Tibial artery (tissue), 4 donors: ENCODE measurements at regions not wholly inside any gene's neighbourhood (a gene's known extent, or its start where the extent isn't known, plus 50 kb on each side); places are given as distances from the start of the nearest gene placed in this dataset.

Experiments
- DNase-seq, 2 donors: peaks; one replicate each; pipeline ENCODE4 v3.0.0-alpha.2; 2019
- H3K27ac ChIP-seq, 2 donors: fragments of 200-600 bp; sonication (generic) in 1 of 2; 1 replicate in 1 of 2; 2 replicates in 1 of 2; pipeline ENCODE4 v1.5.1; 2018 to 2019; ENCODE audit warnings: mild to moderate bottlenecking in 1 of 2
- H3K27me3 ChIP-seq, 2 donors: fragments of 200-600 bp; sonication (generic) in 1 of 2; one replicate each; pipeline versions ENCODE4 v1.5.1 to v1.6.0; 2016 to 2019
- H3K36me3 ChIP-seq, 3 donors: fragments of 200-600 bp; sonication (generic) in 2 of 3; one replicate each; pipeline ENCODE4 v1.5.1; 2016 to 2019; ENCODE audit warnings: mild to moderate bottlenecking in 2 of 3
- H3K4me1 ChIP-seq, 4 donors: fragments of 200-600 bp; sonication (generic) in 2 of 4; 1 replicate in 3 of 4; 2 replicates in 1 of 4; pipeline ENCODE4 v1.5.1; 2016 to 2019
- H3K4me3 ChIP-seq, 2 donors: fragments of 200-600 bp; sonication (generic) in 1 of 2; 1 replicate in 1 of 2; 2 replicates in 1 of 2; pipeline ENCODE4 v1.5.1; 2018 to 2019; ENCODE audit warnings: mild to moderate bottlenecking in 2 of 2
- H3K9me3 ChIP-seq, 3 donors: fragments of 200-600 bp; sonication (generic) in 1 of 3; one replicate each; pipeline ENCODE4 v1.5.1; 2016 to 2019
- intact Hi-C: fragments of 100-400 bp; cut with DNase I; formaldehyde crosslinking; loops from one replicate; pipeline ENCODE4 v1.15.0; 2023; ENCODE audit warnings: low total_unique reads
- TF ChIP-seq, protein P1 (sequence below), 2 experiments: fragments of 200-600 bp in 1 of 2; fragments of 450-650 bp in 1 of 2; IDR thresholded peaks; one replicate each; pipeline ENCODE4 v1.5.1; 2017 to 2019; ENCODE audit warnings: antibody characterized with exemption in 2 of 2, mild to moderate bottlenecking in 1 of 2, moderate library complexity in 1 of 2

DNA sequence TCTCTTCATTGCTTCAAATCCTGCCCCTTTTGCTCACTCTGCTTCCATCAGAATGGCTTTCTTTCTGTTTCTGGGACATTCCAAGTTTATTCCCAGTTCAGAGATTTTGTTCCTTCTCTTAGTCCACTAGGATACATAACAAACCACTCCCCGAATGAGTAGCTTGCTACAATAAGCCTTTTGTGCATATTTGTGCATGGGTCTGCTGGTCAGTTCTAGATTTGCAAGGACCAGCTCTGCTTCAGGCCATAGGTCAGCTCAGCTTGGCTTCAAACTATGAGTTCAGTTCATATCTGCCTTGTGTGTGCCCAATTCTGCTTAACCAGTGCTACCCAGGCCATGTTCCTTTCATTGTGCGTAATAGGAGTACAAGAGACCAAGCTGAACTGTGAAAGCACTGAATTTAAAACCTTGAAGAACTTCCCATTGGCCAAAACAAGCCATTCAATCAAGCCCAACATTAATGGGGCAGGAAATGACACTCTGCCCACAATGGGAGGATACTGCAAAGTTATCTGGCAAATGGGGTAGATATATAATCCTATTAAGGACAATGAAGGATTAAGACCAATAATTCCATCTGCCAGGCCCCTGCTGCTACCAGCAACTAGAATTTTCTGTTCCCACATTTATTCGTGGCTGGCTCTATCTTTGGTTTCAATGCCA is 328.8 kb downstream of the PRELID2 start:
- no peaks in the 10 kb centered on the region for H3K36me3 ChIP-seq
- TF ChIP-seq, protein P1, sequence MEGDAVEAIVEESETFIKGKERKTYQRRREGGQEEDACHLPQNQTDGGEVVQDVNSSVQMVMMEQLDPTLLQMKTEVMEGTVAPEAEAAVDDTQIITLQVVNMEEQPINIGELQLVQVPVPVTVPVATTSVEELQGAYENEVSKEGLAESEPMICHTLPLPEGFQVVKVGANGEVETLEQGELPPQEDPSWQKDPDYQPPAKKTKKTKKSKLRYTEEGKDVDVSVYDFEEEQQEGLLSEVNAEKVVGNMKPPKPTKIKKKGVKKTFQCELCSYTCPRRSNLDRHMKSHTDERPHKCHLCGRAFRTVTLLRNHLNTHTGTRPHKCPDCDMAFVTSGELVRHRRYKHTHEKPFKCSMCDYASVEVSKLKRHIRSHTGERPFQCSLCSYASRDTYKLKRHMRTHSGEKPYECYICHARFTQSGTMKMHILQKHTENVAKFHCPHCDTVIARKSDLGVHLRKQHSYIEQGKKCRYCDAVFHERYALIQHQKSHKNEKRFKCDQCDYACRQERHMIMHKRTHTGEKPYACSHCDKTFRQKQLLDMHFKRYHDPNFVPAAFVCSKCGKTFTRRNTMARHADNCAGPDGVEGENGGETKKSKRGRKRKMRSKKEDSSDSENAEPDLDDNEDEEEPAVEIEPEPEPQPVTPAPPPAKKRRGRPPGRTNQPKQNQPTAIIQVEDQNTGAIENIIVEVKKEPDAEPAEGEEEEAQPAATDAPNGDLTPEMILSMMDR (IDR thresholded peaks at IDR 0.05), result no peak
- intact Hi-C loops, result no loop called here
- no peaks in the 10 kb centered on the region for H3K27me3 ChIP-seq
- H3K9me3 ChIP-seq, result no peaks in the 10 kb centered on the region
- H3K4me3 ChIP-seq, result no peak overlapping the region
- DNase-seq, result no peak
- peaks cover 0 to 25% (median 7%) of the 10 kb centered on the region in 4 donors for H3K4me1 ChIP-seq
- no peak overlapping the region for H3K27ac ChIP-seq

DNA sequence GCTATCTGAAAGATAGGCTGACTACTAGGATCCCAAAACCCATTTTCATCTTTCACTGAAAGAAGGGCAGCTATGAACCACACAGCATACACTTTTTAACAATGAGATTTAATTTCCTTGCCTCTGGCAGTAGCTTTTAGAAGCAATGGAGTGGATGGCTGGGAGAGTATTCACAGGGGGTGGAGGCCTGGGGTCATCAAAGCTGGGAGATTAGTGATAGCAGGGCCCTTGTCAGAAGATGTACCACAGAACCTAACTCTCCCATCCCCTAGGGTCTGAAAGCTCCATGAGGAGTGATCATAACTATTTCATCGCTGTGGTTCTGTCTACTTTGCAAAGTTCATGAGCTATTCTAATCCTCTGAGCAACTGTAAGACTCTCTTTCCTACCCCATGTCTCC is 332.2 kb downstream of the PRELID2 start:
- Histone ChIP-seq H3K4me3 (no peak overlapping the region), H3K27me3 (no peaks in the 10 kb centered on the region), H3K9me3 (no peaks in the 10 kb centered on the region), H3K27ac (no peak overlapping the region), H3K36me3 (no peaks in the 10 kb centered on the region), H3K4me1 (peaks cover 0 to 6% (median 0%) of the 10 kb centered on the region in 4 donors)
- intact Hi-C loops, result no loop called here
- no peak for DNase-seq
- TF ChIP-seq, protein P1 (IDR thresholded peaks at IDR 0.05), result no peak

DNA sequence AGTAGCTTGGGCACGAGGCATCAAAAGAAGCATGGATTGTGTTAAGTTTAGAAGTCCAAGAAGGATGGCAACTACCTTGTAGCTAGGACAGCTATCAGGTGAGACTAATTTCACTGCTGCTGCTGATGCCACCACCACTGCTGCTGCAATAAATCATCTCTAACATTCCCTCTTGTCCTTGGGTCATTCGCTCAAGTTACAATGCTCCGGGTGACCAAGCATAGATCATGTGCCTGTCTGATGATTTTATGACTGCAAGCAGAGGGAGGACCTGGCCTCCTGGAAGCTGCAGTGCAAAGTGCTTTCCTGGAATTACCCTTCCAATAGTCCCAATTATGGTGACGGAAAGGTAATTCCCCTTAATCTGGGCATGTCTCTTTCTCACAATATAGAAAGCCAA is 334.4 kb downstream of the PRELID2 start:
- TF ChIP-seq, protein P1 (IDR thresholded peaks at IDR 0.05), result no peak
- Histone ChIP-seq H3K27ac (no peak overlapping the region), H3K4me1 (peaks cover 0 to 15% (median under 1%) of the 10 kb centered on the region in 4 donors), H3K9me3 (no peaks in the 10 kb centered on the region), H3K4me3 (no peak overlapping the region), H3K27me3 (no peaks in the 10 kb centered on the region), H3K36me3 (no peaks in the 10 kb centered on the region)
- intact Hi-C loops, result no loop called here
- DNase-seq, result no peak

DNA sequence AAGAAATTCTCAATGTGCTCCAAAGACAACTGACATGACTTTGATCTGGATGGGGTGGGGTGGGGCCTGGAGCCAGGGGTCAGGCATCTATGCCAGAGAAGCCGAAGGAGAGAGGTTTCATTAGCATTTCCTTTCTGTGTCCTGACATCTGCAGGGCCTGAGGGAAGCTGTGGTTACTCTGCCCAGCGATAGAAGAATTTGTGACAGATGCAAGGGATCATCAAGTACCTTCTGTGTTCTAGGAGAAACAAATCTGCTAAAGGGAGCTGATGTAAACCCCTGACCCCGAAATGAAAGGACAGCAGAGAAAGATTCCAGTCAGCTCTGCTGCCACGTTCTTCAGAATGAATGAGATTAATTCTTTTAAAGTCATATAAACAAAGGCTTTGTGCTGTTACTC is 335.7 kb downstream of the PRELID2 start:
- H3K4me3 ChIP-seq, result no peak overlapping the region
- intact Hi-C loops, result no loop called here
- no peaks in the 10 kb centered on the region for H3K27me3 ChIP-seq
- no peaks in the 10 kb centered on the region for H3K9me3 ChIP-seq
- H3K27ac ChIP-seq, result no peak overlapping the region
- TF ChIP-seq, protein P1 (IDR thresholded peaks at IDR 0.05), result no peak
- H3K4me1 ChIP-seq, result peaks cover 0 to 26% (median 10%) of the 10 kb centered on the region in 4 donors
- DNase-seq, result no peak
- H3K36me3 ChIP-seq, result no peaks in the 10 kb centered on the region

DNA sequence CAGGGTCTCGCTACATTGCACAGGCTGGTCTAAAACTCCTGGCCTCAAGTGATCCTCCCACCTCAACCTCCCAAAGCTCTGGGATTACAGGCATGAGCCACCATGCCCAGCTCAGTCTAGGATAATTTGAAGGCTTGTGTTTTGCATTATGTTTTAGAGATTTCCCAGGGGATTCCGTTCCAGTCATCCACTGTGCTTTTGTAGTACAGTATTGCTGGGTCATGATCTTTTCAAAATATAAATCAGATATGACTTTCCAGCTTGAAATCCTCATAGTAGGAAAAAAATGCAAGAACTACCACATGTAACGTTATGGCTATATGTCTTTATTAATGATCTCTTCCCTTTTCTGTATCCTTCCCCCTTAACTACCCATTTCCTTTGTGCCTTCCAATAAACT is 338.1 kb downstream of the PRELID2 start:
- intact Hi-C loops, result no loop called here
- Histone ChIP-seq H3K27ac (no peak overlapping the region), H3K4me3 (no peak overlapping the region), H3K4me1 (peaks cover 0 to 26% (median 10%) of the 10 kb centered on the region in 4 donors), H3K27me3 (no peaks in the 10 kb centered on the region), H3K36me3 (no peaks in the 10 kb centered on the region), H3K9me3 (no peaks in the 10 kb centered on the region)
- TF ChIP-seq, protein P1 (IDR thresholded peaks at IDR 0.05), result no peak
- DNase-seq, result no peak
